ENCODE measurements at regions not wholly inside any gene's neighbourhood (a gene's known extent, or its start where the extent isn't known, plus 50 kb on each side); places are given as distances from the start of the nearest gene placed in this dataset.

- DNase-seq: no peak
Observed at GRCh38 chr12:128052331-128052730, 214.6 kb upstream of the TMEM132C start.

- no peak for DNase-seq
Observed at GRCh38 chr12:128052777-128053176, 214.2 kb upstream of the TMEM132C start.

GRCh38 chr12:128055567-128055966, 211.4 kb upstream of the TMEM132C start:
- no peak for DNase-seq

GRCh38 chr12:128056136-128056801, 210.7 kb upstream of the TMEM132C start:
- DNase-seq: peak; percentile 35

- no peak for DNase-seq
Observed at GRCh38 chr12:128057586-128057985, 209.4 kb upstream of the TMEM132C start.

- no peak for DNase-seq
Observed at GRCh38 chr12:128059621-128060370, 207.2 kb upstream of the TMEM132C start.

- DNase-seq: no peak
Observed at GRCh38 chr12:128068211-128068610, 198.8 kb upstream of the TMEM132C start.

GRCh38 chr12:128069359-128069997, 197.5 kb upstream of the TMEM132C start:
- DNase-seq: peak; percentile 76

- no peak for DNase-seq
Observed at GRCh38 chr12:128073937-128074336, 193.0 kb upstream of the TMEM132C start.

GRCh38 chr12:128075332-128075731, 191.6 kb upstream of the TMEM132C start:
- DNase-seq: no peak

- DNase-seq: no peak
Observed at GRCh38 chr12:128076188-128076587, 190.8 kb upstream of the TMEM132C start.

GRCh38 chr12:128077211-128077916, 189.6 kb upstream of the TMEM132C start:
- DNase-seq: peak; percentile 38

- DNase-seq: no peak
Observed at GRCh38 chr12:128077917-128078298, 189.1 kb upstream of the TMEM132C start.

- peak; percentile 53 for DNase-seq
Observed at GRCh38 chr12:128078301-128078971, 188.5 kb upstream of the TMEM132C start.

GRCh38 chr12:128079446-128079845, 187.5 kb upstream of the TMEM132C start:
- peak; percentile 84 for DNase-seq

- no peak for DNase-seq
Observed at GRCh38 chr12:128083132-128083729, 183.7 kb upstream of the TMEM132C start.

GRCh38 chr12:128088926-128089325, 178.0 kb upstream of the TMEM132C start:
- no peak for DNase-seq

GRCh38 chr12:128089961-128090360, 177.0 kb upstream of the TMEM132C start:
- DNase-seq: no peak

GRCh38 chr12:128091101-128091720, 175.8 kb upstream of the TMEM132C start:
- no peak for DNase-seq

GRCh38 chr12:128091951-128092382, 175.0 kb upstream of the TMEM132C start:
- no peak for DNase-seq

- no peak for DNase-seq
Observed at GRCh38 chr12:128098730-128099129, 168.2 kb upstream of the TMEM132C start.
